Left ventricle myocardium inferior (tissue), 1 donor: ENCODE measurements at regions not wholly inside any gene's neighbourhood (a gene's known extent, or its start where the extent isn't known, plus 50 kb on each side); places are given as distances from the start of the nearest gene placed in this dataset.

Source experiments
- DNase-seq: peaks from one replicate; pipeline ENCODE4 v3.0.0-alpha.2; 2020
- H3K27ac ChIP-seq: fragments of 200-600 bp; replicated peaks from 2 replicates; pipeline ENCODE4 v1.8.0; 2021
- H3K27me3 ChIP-seq: fragments of 200-600 bp; 2 replicates; pipeline ENCODE4 v1.8.0; 2021; ENCODE audit warnings: low read depth
- H3K36me3 ChIP-seq: fragments of 200-600 bp; 2 replicates; pipeline ENCODE4 v1.8.0; 2021
- H3K4me1 ChIP-seq: fragments of 200-600 bp; 2 replicates; pipeline ENCODE4 v1.8.0; 2021
- H3K4me3 ChIP-seq: fragments of 200-600 bp; 2 replicates; pipeline ENCODE4 v1.8.0; 2021; ENCODE audit warnings: mild to moderate bottlenecking, moderate library complexity
- H3K9me3 ChIP-seq: fragments of 200-600 bp; replicated peaks from 2 replicates; pipeline ENCODE4 v1.8.0; 2021
- intact Hi-C: fragments of 100-400 bp; cut with micrococcal nuclease; formaldehyde crosslinking; loops from one replicate; pipeline ENCODE4 v1.11.0; 2022
- TF ChIP-seq, protein P1 (sequence below): fragments of 200-600 bp; IDR thresholded peaks from 2 replicates; pipeline ENCODE4 v1.8.0; 2021; ENCODE audit warnings: antibody characterized with exemption, mild to moderate bottlenecking, borderline replicate concordance
- donor health status: DM: no; HTN: yes; CAD: no; lungs with severe emphysema.

- H3K4me1 ChIP-seq: no peaks in the 10 kb centered on the region
- DNase-seq: no peak
- H3K9me3 ChIP-seq: no peaks in the 10 kb centered on the region
- TF ChIP-seq, protein P1, sequence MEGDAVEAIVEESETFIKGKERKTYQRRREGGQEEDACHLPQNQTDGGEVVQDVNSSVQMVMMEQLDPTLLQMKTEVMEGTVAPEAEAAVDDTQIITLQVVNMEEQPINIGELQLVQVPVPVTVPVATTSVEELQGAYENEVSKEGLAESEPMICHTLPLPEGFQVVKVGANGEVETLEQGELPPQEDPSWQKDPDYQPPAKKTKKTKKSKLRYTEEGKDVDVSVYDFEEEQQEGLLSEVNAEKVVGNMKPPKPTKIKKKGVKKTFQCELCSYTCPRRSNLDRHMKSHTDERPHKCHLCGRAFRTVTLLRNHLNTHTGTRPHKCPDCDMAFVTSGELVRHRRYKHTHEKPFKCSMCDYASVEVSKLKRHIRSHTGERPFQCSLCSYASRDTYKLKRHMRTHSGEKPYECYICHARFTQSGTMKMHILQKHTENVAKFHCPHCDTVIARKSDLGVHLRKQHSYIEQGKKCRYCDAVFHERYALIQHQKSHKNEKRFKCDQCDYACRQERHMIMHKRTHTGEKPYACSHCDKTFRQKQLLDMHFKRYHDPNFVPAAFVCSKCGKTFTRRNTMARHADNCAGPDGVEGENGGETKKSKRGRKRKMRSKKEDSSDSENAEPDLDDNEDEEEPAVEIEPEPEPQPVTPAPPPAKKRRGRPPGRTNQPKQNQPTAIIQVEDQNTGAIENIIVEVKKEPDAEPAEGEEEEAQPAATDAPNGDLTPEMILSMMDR: no peak
- H3K27me3 ChIP-seq: peaks cover 43% of the 10 kb centered on the region
- no peak overlapping the region for H3K27ac ChIP-seq
- intact Hi-C loops: no loop called here
- no peaks in the 10 kb centered on the region for H3K36me3 ChIP-seq
- H3K4me3 ChIP-seq: no peak overlapping the region
Measured at GRCh38 chr15:69623392-69624154, 171.0 kb downstream of the RPLP1 start.

DNA sequence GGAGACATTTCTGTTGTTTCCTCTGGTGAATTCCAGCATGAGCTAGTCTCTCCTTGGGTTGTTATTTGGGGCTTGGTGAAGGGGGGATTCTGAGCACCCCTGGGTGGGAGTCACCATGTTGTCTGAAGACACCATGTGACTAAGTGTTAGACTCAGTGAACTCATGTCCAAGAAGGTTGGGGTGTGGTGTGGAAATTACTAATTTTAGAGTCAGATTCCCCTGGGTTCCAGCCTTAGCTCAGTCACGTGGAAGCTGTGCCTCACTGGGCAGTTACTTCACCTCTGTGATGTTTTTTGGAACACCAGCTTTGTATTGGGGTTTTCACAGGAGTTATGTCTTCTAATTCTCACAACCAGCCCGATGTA, 171.5 kb downstream of the RPLP1 start:
- H3K4me3 ChIP-seq: no peak overlapping the region
- no peaks in the 10 kb centered on the region for H3K4me1 ChIP-seq
- H3K27ac ChIP-seq: no peak overlapping the region
- H3K9me3 ChIP-seq: no peaks in the 10 kb centered on the region
- H3K36me3 ChIP-seq: no peaks in the 10 kb centered on the region
- DNase-seq: no peak
- TF ChIP-seq, protein P1: no peak
- peaks cover 46% of the 10 kb centered on the region for H3K27me3 ChIP-seq
- intact Hi-C loops: no loop called here

- Histone ChIP-seq H3K4me1 (no peaks in the 10 kb centered on the region), H3K36me3 (no peaks in the 10 kb centered on the region), H3K4me3 (no peak overlapping the region), H3K27ac (no peak overlapping the region), H3K9me3 (no peaks in the 10 kb centered on the region), H3K27me3 (peaks cover 50% of the 10 kb centered on the region)
- TF ChIP-seq, protein P1: no peak
- no peak for DNase-seq
- intact Hi-C loops: no loop called here
Measured at GRCh38 chr15:69624816-69625215, 172.2 kb downstream of the RPLP1 start.

- no peaks in the 10 kb centered on the region for H3K4me1 ChIP-seq
- intact Hi-C loops: no loop called here
- peaks cover 55% of the 10 kb centered on the region for H3K27me3 ChIP-seq
- TF ChIP-seq, protein P1: no peak
- H3K4me3 ChIP-seq: no peak overlapping the region
- H3K9me3 ChIP-seq: no peaks in the 10 kb centered on the region
- no peak for DNase-seq
- no peak overlapping the region for H3K27ac ChIP-seq
- H3K36me3 ChIP-seq: no peaks in the 10 kb centered on the region
Measured at GRCh38 chr15:69625328-69625727, 172.7 kb downstream of the RPLP1 start.

- TF ChIP-seq, protein P1: no peak
- no peak for DNase-seq
- no peaks in the 10 kb centered on the region for H3K36me3 ChIP-seq
Measured at GRCh38 chr15:69626095-69627066, 173.8 kb downstream of the RPLP1 start.

More at GRCh38 chr15:69626095-69627066, 173.8 kb downstream of the RPLP1 start:
- Histone ChIP-seq H3K4me3 (no peak overlapping the region), H3K27ac (no peak overlapping the region), H3K27me3 (peaks cover 66% of the 10 kb centered on the region), H3K4me1 (no peaks in the 10 kb centered on the region), H3K9me3 (no peaks in the 10 kb centered on the region)
- intact Hi-C loops: no loop called here
